ENCODE measurements at regions not wholly inside any gene's neighbourhood (a gene's known extent, or its start where the extent isn't known, plus 50 kb on each side); places are given as distances from the start of the nearest gene placed in this dataset.

GRCh38 chr3:159191447-159191846 is 389.6 kb downstream of the MFSD1 start:
- no peak overlapping the region for H2AFZ ChIP-seq (ENCODE audit: low read depth, low read length)
- H3K9me3 ChIP-seq (replicated peaks; ENCODE audit: control insufficient read depth, insufficient read depth, low read depth, low read length): no peaks in the 10 kb centered on the region
- WGBS (ENCODE audit: insufficient coverage, low coverage, missing lambda C conversion rate): 0% methylated on average over 4 of the region's 4 CpGs
- H3K4me2 ChIP-seq (ENCODE audit: insufficient read depth, low read length): no peak overlapping the region
- H3K9me1 ChIP-seq (ENCODE audit: control insufficient read depth, insufficient read depth, low read length): no peaks in the 10 kb centered on the region
- ChIA-PET CTCF (ENCODE audit: low intra/inter-chr PET ratio) (no interaction called here), POLR2A (no interaction called here)
- FAIRE-seq (no peak), DNase-seq (ENCODE audit: extremely low read depth in 1 of 4, low spot score in 3 of 4) (no peak), ATAC-seq (no peak)
- no peaks in the 10 kb centered on the region for H3K36me3 ChIP-seq (ENCODE audit: control insufficient read depth, insufficient read depth, low read length)
- no peaks in the 10 kb centered on the region for H3K4me1 ChIP-seq (replicated peaks in 1 of 2; ENCODE audit: control insufficient read depth in 2 of 2, insufficient read depth in 2 of 2, low read length in 2 of 2)
- no peak overlapping the region for H3K27ac ChIP-seq (ENCODE audit: extremely low read depth, low read depth, low read length)
- no peak overlapping the region for H3K9ac ChIP-seq (ENCODE audit: insufficient read depth in 1 of 2, low read depth in 2 of 2, low read length in 2 of 2)
- H3K4me3 ChIP-seq: no peak overlapping the region
- in situ Hi-C loops (cut with MboI) (no loop called here), intact Hi-C loops (cut with micrococcal nuclease) (no loop called here)
- BruUV-seq (replicated peaks): no TSS peak
- no peaks in the 10 kb centered on the region for H4K20me1 ChIP-seq (replicated peaks; ENCODE audit: control insufficient read depth, insufficient read depth, low read length)
- H3K27me3 ChIP-seq (ENCODE audit: control insufficient read depth in 2 of 2, insufficient read depth in 2 of 2, low read length in 2 of 2): no peaks in the 10 kb centered on the region
- H3K79me2 ChIP-seq (ENCODE audit: control insufficient read depth, insufficient read depth, low read length): no peaks in the 10 kb centered on the region
- TF ChIP-seq ZNF717 (CRISPR knock-in tag; IDR thresholded peaks at IDR 0.05) (no peak), ZNF830 (CRISPR knock-in tag; IDR thresholded peaks at IDR 0.05) (no peak), ILF3 (IDR thresholded peaks at IDR 0.05; ENCODE audit: borderline replicate concordance) (no peak), ZNF592 (IDR thresholded peaks at IDR 0.05) (no peak), MXI1 (IDR thresholded peaks at IDR 0.05; ENCODE audit: low read depth, low read length) (no peak), YBX1 (IDR thresholded peaks at IDR 0.05) (no peak), CTCF (IDR thresholded peaks at IDR 0.05 in 2 of 3, conservative IDR thresholded peaks at IDR 0.05 in 1 of 3; ENCODE audit: insufficient read depth in 2 of 3, low read depth in 1 of 3, low read length in 3 of 3) (no peak), ZSCAN32 (CRISPR knock-in tag; IDR thresholded peaks at IDR 0.05) (no peak), TRIM28 (IDR thresholded peaks at IDR 0.05) (no peak), ZFPM2 (CRISPR knock-in tag; IDR thresholded peaks at IDR 0.05) (no peak), BHLHE40 (IDR thresholded peaks at IDR 0.05; ENCODE audit: low read length) (no peak), ZBTB26 (CRISPR knock-in tag; IDR thresholded peaks at IDR 0.05) (no peak), ZNF740 (CRISPR knock-in tag; IDR thresholded peaks at IDR 0.05) (no peak), ZNF740 (tag; IDR thresholded peaks at IDR 0.05) (no peak), GMEB1 (CRISPR knock-in tag; IDR thresholded peaks at IDR 0.05) (no peak)
